ENCODE measurements at regions not wholly inside any gene's neighbourhood (a gene's known extent, or its start where the extent isn't known, plus 50 kb on each side); places are given as distances from the start of the nearest gene placed in this dataset.

- DNase-seq: no peak
Measured at GRCh38 chr5:61697809-61698558, 365.9 kb downstream of the ZSWIM6 start.

GRCh38 chr5:61701877-61702602, 370.0 kb downstream of the ZSWIM6 start:
- DNase-seq: no peak

GRCh38 chr5:61702784-61703183, 370.7 kb downstream of the ZSWIM6 start:
- no peak for DNase-seq

GRCh38 chr5:61704289-61704688, 372.2 kb downstream of the ZSWIM6 start:
- DNase-seq: no peak

- no peak for DNase-seq
Measured at GRCh38 chr5:61706751-61707150, 374.7 kb downstream of the ZSWIM6 start.

- no peak for DNase-seq
Measured at GRCh38 chr5:61719124-61719523, 387.1 kb downstream of the ZSWIM6 start.

GRCh38 chr5:61720829-61721228, 388.8 kb downstream of the ZSWIM6 start:
- no peak for DNase-seq

GRCh38 chr5:61724102-61724501, 392.0 kb downstream of the ZSWIM6 start:
- no peak for DNase-seq

- no peak for DNase-seq
Measured at GRCh38 chr5:61728287-61728686, 396.2 kb downstream of the ZSWIM6 start.

- DNase-seq: no peak
Measured at GRCh38 chr5:61730866-61731265, 398.8 kb downstream of the ZSWIM6 start.

- DNase-seq: no peak
Measured at GRCh38 chr5:61731267-61731945, 399.3 kb downstream of the ZSWIM6 start.

GRCh38 chr5:61731946-61732314, 399.9 kb downstream of the ZSWIM6 start:
- no peak for DNase-seq

GRCh38 chr5:61732369-61732768, 400.3 kb downstream of the ZSWIM6 start:
- no peak for DNase-seq

GRCh38 chr5:61732796-61733195, 400.7 kb downstream of the ZSWIM6 start:
- no peak for DNase-seq

GRCh38 chr5:61734001-61734400, 401.9 kb downstream of the ZSWIM6 start:
- DNase-seq: no peak

GRCh38 chr5:61734966-61735365, 402.9 kb downstream of the ZSWIM6 start:
- DNase-seq: no peak

GRCh38 chr5:61735531-61735930, 403.5 kb downstream of the ZSWIM6 start:
- no peak for DNase-seq

GRCh38 chr5:61735995-61736394, 403.9 kb downstream of the ZSWIM6 start:
- DNase-seq: no peak

GRCh38 chr5:61737301-61737963, 405.4 kb downstream of the ZSWIM6 start:
- DNase-seq: no peak

- no peak for DNase-seq
Measured at GRCh38 chr5:61737964-61738340, 405.9 kb downstream of the ZSWIM6 start.

GRCh38 chr5:61738446-61738845, 406.4 kb downstream of the ZSWIM6 start:
- no peak for DNase-seq

- no peak for DNase-seq
Measured at GRCh38 chr5:61744690-61745619, 412.9 kb downstream of the ZSWIM6 start.
